ENCODE measurements at regions not wholly inside any gene's neighbourhood (a gene's known extent, or its start where the extent isn't known, plus 50 kb on each side); places are given as distances from the start of the nearest gene placed in this dataset.

DNA sequence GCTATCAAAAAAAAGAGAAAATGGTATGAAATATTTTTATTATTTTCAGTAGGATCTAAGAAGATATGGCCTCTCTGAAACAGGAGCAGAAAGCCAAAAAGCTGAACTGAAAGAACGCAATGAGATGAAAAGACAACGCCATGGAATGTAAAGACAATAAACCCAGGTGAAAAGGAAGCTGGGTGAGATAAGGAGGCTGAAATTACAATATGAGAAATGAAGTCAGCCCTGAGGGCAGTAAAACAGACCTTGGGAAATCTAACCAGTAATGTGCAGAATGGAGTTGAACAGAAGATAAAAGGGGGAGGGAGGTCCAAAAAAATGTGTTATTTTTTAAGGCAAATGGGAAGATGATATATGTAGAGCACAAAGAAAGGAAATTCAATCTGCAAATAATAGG lies 265.3 kb downstream of the ENC1 start:
- WGBS, 2 experiments (ENCODE audit: extremely low coverage in 1 of 2, insufficient coverage in 1 of 2, insufficient read length in 1 of 2, insufficient replicate concordance in 2 of 2, low coverage in 1 of 2, low lambda C conversion rate in 2 of 2, missing lambda C conversion rate in 1 of 2) = 60% methylated on average over 2 of the region's 2 CpGs; no CpG with 5 or more reads in 1 of the 2 experiments
- Histone ChIP-seq H2BK120ac (replicated peaks; ENCODE audit: low read depth, low read length) (no peak overlapping the region), H3K23ac (ENCODE audit: insufficient read length) (no peak overlapping the region), H3K56ac (replicated peaks; ENCODE audit: insufficient read length, low read depth, low read length) (no peak overlapping the region), H3K14ac (ENCODE audit: insufficient read length) (no peak overlapping the region), H4K5ac (ENCODE audit: insufficient read length, low read depth, low read length) (no peak overlapping the region), H3K4me3 (ENCODE audit: extremely low read depth in 1 of 4, insufficient read depth in 2 of 4, low read depth in 3 of 4, low read length in 4 of 4) (no peak overlapping the region), H3K9me3 (ENCODE audit: insufficient read depth in 2 of 2, low read depth in 1 of 2, low read length in 1 of 2) (no peaks in the 10 kb centered on the region), H3K4me2 (ENCODE audit: insufficient read depth in 1 of 2, low read depth in 2 of 2, low read length in 2 of 2) (no peak overlapping the region), H4K8ac (ENCODE audit: extremely low read depth, insufficient read depth, low read length) (no peak overlapping the region), H3K36me3 (ENCODE audit: control insufficient read depth in 2 of 4, insufficient read depth in 4 of 4, low read length in 3 of 4) (no peaks in the 10 kb centered on the region), H3K27ac (ENCODE audit: low read depth, low read length) (no peak overlapping the region), H3K23me2 (ENCODE audit: low read depth, low read length) (no peaks in the 10 kb centered on the region), H3K4ac (replicated peaks; ENCODE audit: insufficient read length, low read depth, low read length) (no peak overlapping the region), H3K4me1 (replicated peaks in 1 of 4; ENCODE audit: control insufficient read depth in 3 of 4, insufficient read depth in 4 of 4, low read length in 3 of 4) (no peaks in the 10 kb centered on the region; a peak in 1 of 7 replicates), H3K18ac (ENCODE audit: extremely low read depth, low read length) (no peak overlapping the region), H4K20me1 (replicated peaks in 1 of 2; ENCODE audit: control insufficient read depth in 1 of 2, insufficient read depth in 2 of 2, low read length in 2 of 2) (no peaks in the 10 kb centered on the region), H2BK20ac (ENCODE audit: low read length) (no peak overlapping the region), H2AK5ac (ENCODE audit: low read depth, low read length) (no peak overlapping the region), H2BK15ac (ENCODE audit: low read length) (no peak overlapping the region), H4K91ac (replicated peaks; ENCODE audit: insufficient read length, low read length) (no peak overlapping the region), H3K9ac (replicated peaks in 1 of 4; ENCODE audit: extremely low read depth in 1 of 4, low read depth in 3 of 4, low read length in 3 of 4) (no peak overlapping the region), H2AFZ (ENCODE audit: low read length) (no peak overlapping the region), H2BK5ac (ENCODE audit: low read depth, low read length) (no peak overlapping the region), H2BK12ac (ENCODE audit: low read depth, low read length) (no peak overlapping the region), H3K79me2 (ENCODE audit: control insufficient read depth in 1 of 2, insufficient read depth in 2 of 2, low read length in 2 of 2) (no peaks in the 10 kb centered on the region), H3K79me1 (ENCODE audit: low read depth, low read length) (no peaks in the 10 kb centered on the region), H3K27me3 (replicated peaks in 1 of 4; ENCODE audit: control insufficient read depth in 3 of 4, extremely low read depth in 1 of 4, insufficient read depth in 3 of 4, low read length in 3 of 4) (no peaks in the 10 kb centered on the region)
- POLR2A ChIA-PET (ENCODE audit: partially characterized antibody) = no interaction called here
- no peak for FAIRE-seq
- CTCF ChIA-PET (ENCODE audit: partially characterized antibody) = interaction anchor here (1.6 kb wide), 1 partner anchor 40 kb away, joined by 3 read pairs; no protein-coding TSS in a partner anchor
- no peak for TF ChIP-seq JUND (IDR thresholded peaks at IDR 0.05; ENCODE audit: low read length)
- no peak for TF ChIP-seq HDAC2 (IDR thresholded peaks at IDR 0.05; ENCODE audit: borderline replicate concordance in 1 of 2, low read depth in 2 of 2, low read length in 2 of 2)
- TF ChIP-seq RFX5 (IDR thresholded peaks at IDR 0.05; ENCODE audit: borderline replicate concordance, low read depth, low read length) = no peak
- no peak for TF ChIP-seq NANOG (IDR thresholded peaks at IDR 0.05; ENCODE audit: insufficient read depth, low read depth, low read length, poor library complexity, severe bottlenecking)
- TF ChIP-seq GABPA (IDR thresholded peaks at IDR 0.05; ENCODE audit: borderline replicate concordance, insufficient read depth, low read length) = no peak
- no peak for TF ChIP-seq SIRT6 (IDR thresholded peaks at IDR 0.05; ENCODE audit: low read length)
- TF ChIP-seq SIN3A (conservative IDR thresholded peaks at IDR 0.05 in 1 of 2, IDR thresholded peaks at IDR 0.05 in 1 of 2; ENCODE audit: low read depth in 1 of 2, low read length in 2 of 2) = no peak
- no peak for DNase-seq (ENCODE audit: low read depth in 1 of 2, low spot score in 2 of 2)
